GM18951 (cell line): ENCODE measurements at regions not wholly inside any gene's neighbourhood (a gene's known extent, or its start where the extent isn't known, plus 50 kb on each side); places are given as distances from the start of the nearest gene placed in this dataset.

ENCODE experiments used
- POLR2A ChIP-seq: IDR thresholded peaks from 4 replicates; pipeline ENCODE4 v1.6.1; 2011; ENCODE audit warnings: mild to moderate bottlenecking; ENCODE audit not compliant: insufficient read length, insufficient read depth; ENCODE audit errors: extremely low read depth
- in situ Hi-C: fragments of 300-500 bp; cut with MboI; formaldehyde crosslinking; loops from one replicate; pipeline ENCODE4 v1.12.0; 2022; ENCODE audit warnings: low sequenced_read_pairs, mixed read lengths, inconsistent platforms; ENCODE audit not compliant: unreplicated experiment

DNA sequence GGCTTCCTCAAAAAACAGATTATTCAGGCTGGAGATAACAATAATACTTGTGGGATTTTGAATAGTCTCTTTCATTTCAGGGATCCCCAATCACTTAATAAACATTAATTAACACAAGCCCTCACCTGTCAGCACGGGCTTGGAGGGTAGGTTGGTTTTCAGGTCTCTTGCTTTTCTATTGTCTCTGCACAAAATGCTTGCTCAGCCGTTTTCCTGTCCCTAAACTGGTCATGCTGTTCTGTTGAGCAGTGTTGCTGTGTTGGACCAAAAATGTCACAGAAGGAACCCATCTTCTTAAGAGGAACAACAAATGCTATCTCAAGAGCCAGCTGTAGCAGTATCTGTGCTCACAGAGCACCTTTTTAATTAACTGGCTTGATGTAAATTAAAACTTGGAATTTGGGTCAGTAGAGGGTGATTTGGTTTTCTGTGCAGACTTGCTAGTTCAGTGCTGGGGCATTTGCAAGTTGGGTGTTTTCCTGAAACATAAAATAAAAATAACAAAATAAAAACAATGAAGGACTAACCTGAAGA lies 231.8 kb upstream of the CRY1 start:
- TF ChIP-seq POLR2A = no peak
- in situ Hi-C loops = no loop called here

DNA sequence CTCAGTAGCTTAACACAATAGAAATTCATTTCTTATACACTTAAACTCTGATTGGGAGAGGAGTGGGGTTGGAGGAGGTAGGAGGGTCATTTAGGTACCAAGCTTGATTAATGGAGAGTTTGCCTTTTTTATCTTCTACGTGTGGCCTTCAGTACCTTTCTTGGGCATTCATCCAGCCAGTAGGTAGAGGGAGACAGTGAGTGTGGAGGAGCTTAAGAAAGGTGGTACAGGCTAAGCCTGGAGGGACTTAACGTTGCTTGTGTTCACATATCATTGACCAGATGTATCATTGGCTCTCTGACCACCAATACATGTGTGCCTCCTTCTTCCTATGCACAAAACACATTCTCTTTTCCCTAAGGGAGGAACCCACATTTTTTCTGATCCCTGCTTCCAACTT lies 232.9 kb upstream of the CRY1 start:
- TF ChIP-seq POLR2A = no peak
- in situ Hi-C loops = no loop called here

DNA sequence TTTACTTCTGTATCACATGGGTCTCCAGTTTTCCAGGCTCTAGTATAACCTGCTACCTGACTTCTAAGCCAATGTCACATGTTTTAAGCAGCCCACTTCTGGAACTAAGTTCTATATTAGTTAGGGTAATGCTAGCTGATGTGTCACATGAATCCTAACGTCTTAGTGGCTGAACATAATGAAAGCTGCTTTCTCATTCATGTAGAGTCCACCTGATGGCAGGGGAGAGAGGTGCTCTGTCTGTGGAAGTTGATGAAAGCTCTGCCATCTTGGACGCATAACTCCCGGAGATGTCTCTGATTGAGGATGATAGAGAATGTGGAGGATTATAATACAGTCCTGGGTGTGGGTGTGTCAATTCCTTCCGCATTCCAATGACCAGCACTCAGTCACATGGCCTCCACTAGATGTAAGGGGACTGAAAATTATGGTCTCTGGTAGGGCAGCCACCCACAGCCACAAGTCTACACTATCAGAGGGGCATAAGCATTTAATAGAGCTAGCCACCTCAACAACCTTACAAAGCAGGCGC lies 234.4 kb upstream of the CRY1 start:
- TF ChIP-seq POLR2A = no peak
- in situ Hi-C loops = no loop called here

- in situ Hi-C loops = no loop called here
- no peak for TF ChIP-seq POLR2A
These were observed 235.2 kb upstream of the CRY1 start for GRCh38 chr12:107328442-107329133.

GRCh38 chr12:107329569-107330324 lies 236.4 kb upstream of the CRY1 start:
- in situ Hi-C loops = no loop called here
- no peak for TF ChIP-seq POLR2A

- no peak for TF ChIP-seq POLR2A
- in situ Hi-C loops = no loop called here
These were observed 237.6 kb upstream of the CRY1 start for GRCh38 chr12:107330831-107331431.

- TF ChIP-seq POLR2A = no peak
- in situ Hi-C loops = no loop called here
These were observed 238.1 kb upstream of the CRY1 start for GRCh38 chr12:107331471-107331870.

GRCh38 chr12:107331912-107332311 lies 238.6 kb upstream of the CRY1 start:
- TF ChIP-seq POLR2A = no peak
- in situ Hi-C loops = no loop called here

GRCh38 chr12:107332743-107333142 lies 239.4 kb upstream of the CRY1 start:
- in situ Hi-C loops = no loop called here

DNA sequence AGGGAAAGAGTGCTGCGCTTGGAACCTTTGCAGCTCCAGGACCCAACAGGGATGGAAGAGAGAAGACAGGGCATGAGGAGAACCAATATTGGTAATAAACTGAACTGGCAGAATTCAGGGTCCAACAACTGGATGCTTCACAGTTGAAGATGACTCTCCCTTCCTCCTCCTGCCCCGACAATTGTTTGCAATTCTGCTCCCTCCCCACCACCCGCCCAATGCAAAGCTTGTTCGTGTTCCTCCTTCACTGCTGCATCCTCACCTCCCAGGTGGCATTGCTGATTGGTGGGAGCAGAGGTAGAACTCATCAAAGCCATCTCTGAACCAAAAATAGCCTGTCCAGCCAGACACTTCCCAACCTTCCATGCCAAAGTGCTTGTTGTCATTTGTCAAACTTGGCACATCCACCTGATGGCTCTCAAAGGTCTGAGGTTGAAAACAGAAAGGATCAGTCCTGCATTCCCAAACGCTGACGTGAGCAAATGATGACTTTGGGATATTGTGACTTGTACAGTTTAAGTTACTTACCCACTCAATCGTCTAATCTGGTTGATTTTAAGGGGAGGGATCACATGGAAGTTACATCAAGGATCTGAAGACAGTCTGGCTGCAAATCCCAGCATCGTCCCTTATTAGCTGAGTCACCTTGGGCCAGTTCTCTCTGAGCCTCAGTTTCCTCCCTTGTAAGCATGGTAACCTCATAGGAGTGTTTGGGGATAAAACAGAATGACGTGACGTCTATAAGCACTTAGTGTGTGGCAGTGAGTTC lies 242.6 kb upstream of the CRY1 start:
- in situ Hi-C loops = no loop called here
- TF ChIP-seq POLR2A = no peak

More at GRCh38 chr12:107332743-107333142, 239.4 kb upstream of the CRY1 start:
- TF ChIP-seq POLR2A = no peak

DNA sequence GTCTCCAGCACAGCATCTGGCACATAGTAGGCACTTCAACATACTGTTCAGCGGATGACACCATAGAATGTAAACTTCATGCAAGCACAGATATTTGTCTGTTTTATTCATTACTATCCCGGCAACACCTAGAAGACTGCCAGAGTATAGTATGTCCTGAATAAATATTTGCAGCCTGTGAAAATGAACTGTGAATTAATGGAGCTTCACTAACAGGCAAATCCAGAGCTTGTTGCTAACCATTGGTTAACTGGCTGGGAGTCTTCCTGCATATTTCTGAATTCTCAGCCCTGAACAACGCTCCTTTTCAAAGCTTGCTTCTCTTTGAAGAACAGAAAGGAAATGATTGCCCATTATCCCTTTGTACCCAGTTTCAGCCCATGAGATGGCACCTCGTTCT lies 243.3 kb upstream of the CRY1 start:
- in situ Hi-C loops = no loop called here
- TF ChIP-seq POLR2A = no peak

DNA sequence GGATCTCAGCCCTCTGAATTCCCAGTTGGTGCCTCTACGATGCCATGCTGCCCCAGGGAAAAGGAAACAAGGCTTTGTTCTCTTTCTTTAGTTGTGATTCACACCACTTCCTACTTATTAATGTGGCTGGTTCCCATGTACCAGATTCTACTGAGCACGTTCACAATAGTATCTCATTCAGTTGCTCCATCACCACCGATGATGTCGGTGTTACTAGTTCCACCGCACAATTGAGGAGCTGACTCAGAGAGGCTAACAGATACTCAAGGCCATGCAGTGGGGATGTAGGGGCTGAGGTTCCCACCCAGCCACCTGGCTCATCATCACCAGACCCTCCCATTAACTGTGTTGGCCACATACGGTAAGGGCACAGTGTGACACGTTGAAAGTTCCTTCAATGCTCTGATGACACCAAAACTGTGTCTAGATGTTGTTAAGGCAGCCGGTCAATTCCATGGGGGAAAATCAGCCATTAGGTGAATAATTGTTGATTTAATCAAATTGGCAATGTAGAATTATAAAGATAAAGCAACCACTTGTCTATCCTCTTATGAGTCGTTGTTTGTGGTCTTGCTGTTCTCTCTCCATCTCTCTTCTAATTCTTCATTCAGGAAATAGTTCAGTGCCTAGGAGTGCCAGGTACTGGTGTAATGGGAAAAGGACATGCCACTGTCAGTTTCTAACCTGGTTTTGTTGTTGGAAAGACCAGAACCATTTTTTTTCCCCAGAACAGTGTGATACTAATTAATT lies 244.2 kb upstream of the CRY1 start:
- TF ChIP-seq POLR2A = no peak
- in situ Hi-C loops = no loop called here
